ENCODE measurements at regions not wholly inside any gene's neighbourhood (a gene's known extent, or its start where the extent isn't known, plus 50 kb on each side); places are given as distances from the start of the nearest gene placed in this dataset.

GRCh38 chr10:108523016-108523800 is 1358.7 kb upstream of the SORCS1 start:
- FAIRE-seq (no peak), DNase-seq (ENCODE audit: insufficient read length, low spot score) (no peak)

GRCh38 chr10:108521827-108522492 is 1357.5 kb upstream of the SORCS1 start:
- FAIRE-seq (no peak), DNase-seq (ENCODE audit: insufficient read length, low spot score) (no peak)
- TF ChIP-seq POLR2AphosphoS5 (IDR thresholded peaks at IDR 0.05; ENCODE audit: low read depth, low read length) = no peak
- no peak for TF ChIP-seq SPI1 (IDR thresholded peaks at IDR 0.05; ENCODE audit: low read depth, low read length)
- no peak for TF ChIP-seq POLR2A (IDR thresholded peaks at IDR 0.05; ENCODE audit: low read depth, low read length)
- TF ChIP-seq PAX5 (IDR thresholded peaks at IDR 0.05; ENCODE audit: insufficient read depth, low read length, severe bottlenecking) = no peak
- TF ChIP-seq TAF1 (IDR thresholded peaks at IDR 0.05; ENCODE audit: low read depth, low read length) = no peak
- no peak for TF ChIP-seq POU2F2 (IDR thresholded peaks at IDR 0.05; ENCODE audit: low read depth, low read length)

More at GRCh38 chr10:108523016-108523800, 1358.7 kb upstream of the SORCS1 start:
- TF ChIP-seq SPI1 (IDR thresholded peaks at IDR 0.05; ENCODE audit: low read depth, low read length) (no peak), POU2F2 (IDR thresholded peaks at IDR 0.05; ENCODE audit: low read depth, low read length) (no peak), POLR2A (IDR thresholded peaks at IDR 0.05; ENCODE audit: low read depth, low read length) (no peak)

GRCh38 chr10:108515821-108516220 is 1351.3 kb upstream of the SORCS1 start:
- TF ChIP-seq SPI1 (IDR thresholded peaks at IDR 0.05; ENCODE audit: low read depth, low read length) (no peak), TAF1 (IDR thresholded peaks at IDR 0.05; ENCODE audit: low read depth, low read length) (no peak), POU2F2 (IDR thresholded peaks at IDR 0.05; ENCODE audit: low read depth, low read length) (no peak), POLR2AphosphoS5 (IDR thresholded peaks at IDR 0.05; ENCODE audit: low read depth, low read length) (no peak), PAX5 (IDR thresholded peaks at IDR 0.05; ENCODE audit: insufficient read depth, low read length, severe bottlenecking) (no peak), POLR2A (IDR thresholded peaks at IDR 0.05; ENCODE audit: low read depth, low read length) (no peak)
- no peak for DNase-seq (ENCODE audit: insufficient read length, low spot score)
- FAIRE-seq = no peak

- TF ChIP-seq POLR2AphosphoS5 (IDR thresholded peaks at IDR 0.05; ENCODE audit: low read depth, low read length) = no peak
- TF ChIP-seq TAF1 (IDR thresholded peaks at IDR 0.05; ENCODE audit: low read depth, low read length) = no peak
- TF ChIP-seq POLR2A (IDR thresholded peaks at IDR 0.05; ENCODE audit: low read depth, low read length) = no peak
- no peak for TF ChIP-seq POU2F2 (IDR thresholded peaks at IDR 0.05; ENCODE audit: low read depth, low read length)
- no peak for TF ChIP-seq PAX5 (IDR thresholded peaks at IDR 0.05; ENCODE audit: insufficient read depth, low read length, severe bottlenecking)
- no peak for DNase-seq (ENCODE audit: insufficient read length, low spot score)
- FAIRE-seq = no peak
Observed at GRCh38 chr10:108500396-108500795, 1335.9 kb upstream of the SORCS1 start.

- no peak for TF ChIP-seq TAF1 (IDR thresholded peaks at IDR 0.05; ENCODE audit: low read depth, low read length)
- TF ChIP-seq PAX5 (IDR thresholded peaks at IDR 0.05; ENCODE audit: insufficient read depth, low read length, severe bottlenecking) = no peak
- no peak for TF ChIP-seq POLR2A (IDR thresholded peaks at IDR 0.05; ENCODE audit: low read depth, low read length)
- TF ChIP-seq SPI1 (IDR thresholded peaks at IDR 0.05; ENCODE audit: low read depth, low read length) = no peak
- TF ChIP-seq POLR2AphosphoS5 (IDR thresholded peaks at IDR 0.05; ENCODE audit: low read depth, low read length) = no peak
- TF ChIP-seq POU2F2 (IDR thresholded peaks at IDR 0.05; ENCODE audit: low read depth, low read length) = no peak
- FAIRE-seq (no peak), DNase-seq (ENCODE audit: insufficient read length, low spot score) (no peak)
Observed at GRCh38 chr10:108496106-108496505, 1331.6 kb upstream of the SORCS1 start.

- DNase-seq (ENCODE audit: insufficient read length, low spot score) (no peak), FAIRE-seq (no peak)
- TF ChIP-seq PAX5 (IDR thresholded peaks at IDR 0.05; ENCODE audit: insufficient read depth, low read length, severe bottlenecking) = no peak
Observed at GRCh38 chr10:108490944-108491343, 1326.4 kb upstream of the SORCS1 start.

GRCh38 chr10:108471420-108471819 is 1306.9 kb upstream of the SORCS1 start:
- DNase-seq (ENCODE audit: insufficient read length, low spot score) (no peak), FAIRE-seq (no peak)
- no peak for TF ChIP-seq POLR2A (IDR thresholded peaks at IDR 0.05; ENCODE audit: low read depth, low read length)
- TF ChIP-seq POU2F2 (IDR thresholded peaks at IDR 0.05; ENCODE audit: low read depth, low read length) = no peak
- no peak for TF ChIP-seq POLR2AphosphoS5 (IDR thresholded peaks at IDR 0.05; ENCODE audit: low read depth, low read length)
- no peak for TF ChIP-seq SPI1 (IDR thresholded peaks at IDR 0.05; ENCODE audit: low read depth, low read length)

- no peak for DNase-seq (ENCODE audit: insufficient read length, low spot score)
- TF ChIP-seq SPI1 (IDR thresholded peaks at IDR 0.05; ENCODE audit: low read depth, low read length) = no peak
- TF ChIP-seq POLR2A (IDR thresholded peaks at IDR 0.05; ENCODE audit: low read depth, low read length) = no peak
- TF ChIP-seq TAF1 (IDR thresholded peaks at IDR 0.05; ENCODE audit: low read depth, low read length) = no peak
- TF ChIP-seq POLR2AphosphoS5 (IDR thresholded peaks at IDR 0.05; ENCODE audit: low read depth, low read length) = no peak
- no peak for TF ChIP-seq PAX5 (IDR thresholded peaks at IDR 0.05; ENCODE audit: insufficient read depth, low read length, severe bottlenecking)
- no peak for TF ChIP-seq POU2F2 (IDR thresholded peaks at IDR 0.05; ENCODE audit: low read depth, low read length)
- FAIRE-seq = no peak
Observed at GRCh38 chr10:108469940-108470339, 1305.4 kb upstream of the SORCS1 start.

GRCh38 chr10:108465871-108466641 is 1301.5 kb upstream of the SORCS1 start:
- no peak for FAIRE-seq

More at GRCh38 chr10:108465871-108466641, 1301.5 kb upstream of the SORCS1 start:
- no peak for DNase-seq (ENCODE audit: insufficient read length, low spot score)
- TF ChIP-seq TAF1 (IDR thresholded peaks at IDR 0.05; ENCODE audit: low read depth, low read length) (no peak), POU2F2 (IDR thresholded peaks at IDR 0.05; ENCODE audit: low read depth, low read length) (no peak), SPI1 (IDR thresholded peaks at IDR 0.05; ENCODE audit: low read depth, low read length) (no peak), PAX5 (IDR thresholded peaks at IDR 0.05; ENCODE audit: insufficient read depth, low read length, severe bottlenecking) (no peak), POLR2A (IDR thresholded peaks at IDR 0.05; ENCODE audit: low read depth, low read length) (no peak), POLR2AphosphoS5 (IDR thresholded peaks at IDR 0.05; ENCODE audit: low read depth, low read length) (no peak)
